H9 (cell line): ENCODE measurements at regions not wholly inside any gene's neighbourhood (a gene's known extent, or its start where the extent isn't known, plus 50 kb on each side); places are given as distances from the start of the nearest gene placed in this dataset.
A peak's percentile ranks its signal among the peaks of the same experiment; 100 is the strongest.

Source experiments
- DNase-seq: peaks from one replicate; pipeline ENCODE4 v3.0.0-alpha.2; 2017
- H2AFZ ChIP-seq: one replicate; pipeline ENCODE4 v1.6.1; 2013; ENCODE audit warnings: mild to moderate bottlenecking, low read length, control low read depth, moderate library complexity
- H2AK5ac ChIP-seq: 2 replicates; pipeline ENCODE4 v1.6.1; 2013; ENCODE audit warnings: low read length, control low read depth, mixed read lengths; ENCODE audit not compliant: insufficient read length
- H2BK120ac ChIP-seq: one replicate; pipeline ENCODE4 v1.6.1; 2013; ENCODE audit warnings: low read depth, mild to moderate bottlenecking, low read length, control low read depth, inconsistent platforms; ENCODE audit not compliant: poor library complexity, severe bottlenecking
- H2BK12ac ChIP-seq: 2 replicates; pipeline ENCODE4 v1.6.1; 2013; ENCODE audit warnings: low read length, control low read depth, mixed read lengths, low read depth; ENCODE audit not compliant: insufficient read length
- H2BK15ac ChIP-seq: 2 replicates; pipeline ENCODE4 v1.6.1; 2013; ENCODE audit warnings: low read depth, low read length, control low read depth
- H2BK20ac ChIP-seq: one replicate; pipeline ENCODE4 v1.6.1; 2013; ENCODE audit warnings: low read depth, mild to moderate bottlenecking, low read length, control low read depth, inconsistent platforms; ENCODE audit not compliant: poor library complexity, severe bottlenecking
- H2BK5ac ChIP-seq: 2 replicates; pipeline ENCODE4 v1.6.1; 2013; ENCODE audit warnings: low read length, control low read depth, mixed read lengths; ENCODE audit not compliant: insufficient read length
- H3K14ac ChIP-seq: 2 replicates; pipeline ENCODE4 v1.6.1; 2013; ENCODE audit warnings: low read length, control low read depth; ENCODE audit not compliant: insufficient read depth
- H3K18ac ChIP-seq: 2 replicates; pipeline ENCODE4 v1.6.1; 2013; ENCODE audit warnings: low read depth, mild to moderate bottlenecking, mixed read lengths, low read length, control low read depth; ENCODE audit not compliant: insufficient read length
- H3K23ac ChIP-seq: 2 replicates; pipeline ENCODE4 v1.6.1; 2013; ENCODE audit warnings: low read length, control low read depth, mixed read lengths, low read depth; ENCODE audit not compliant: insufficient read length
- H3K23me2 ChIP-seq: 2 replicates; pipeline ENCODE4 v1.6.1; 2013; ENCODE audit warnings: low read depth, mild to moderate bottlenecking, mixed read lengths, low read length, control low read depth; ENCODE audit not compliant: insufficient read length, poor library complexity, severe bottlenecking
- H3K27ac ChIP-seq: 2 replicates; pipeline ENCODE4 v1.5.1; 2013; ENCODE audit warnings: low read length, control low read depth, mixed read lengths, low read depth; ENCODE audit not compliant: insufficient read length
- H3K27me3 ChIP-seq: 2 replicates; pipeline ENCODE4 v1.6.1; 2013; ENCODE audit warnings: low read length, control low read depth, inconsistent platforms; ENCODE audit not compliant: insufficient read depth
- H3K4ac ChIP-seq: 2 replicates; pipeline ENCODE4 v1.6.1; 2013; ENCODE audit warnings: low read depth, mild to moderate bottlenecking, control low read depth, inconsistent platforms, low read length, moderate library complexity
- H3K4me1 ChIP-seq: 2 replicates; pipeline ENCODE4 v1.6.1; 2013; ENCODE audit warnings: low read length, control low read depth, inconsistent platforms; ENCODE audit not compliant: insufficient read depth
- H3K4me2 ChIP-seq: 2 replicates; pipeline ENCODE4 v1.6.1; 2013; ENCODE audit warnings: low read length, control low read depth, mixed read lengths; ENCODE audit not compliant: insufficient read length, insufficient read depth
- H3K56ac ChIP-seq: 2 replicates; pipeline ENCODE4 v1.6.1; 2013; ENCODE audit warnings: low read depth, mild to moderate bottlenecking, mixed read lengths, low read length, control low read depth; ENCODE audit not compliant: insufficient read length
- H3K79me1 ChIP-seq: 2 replicates; pipeline ENCODE4 v1.6.1; 2013; ENCODE audit warnings: low read depth, mild to moderate bottlenecking, moderate library complexity, low read length, control low read depth, inconsistent platforms; ENCODE audit not compliant: insufficient read depth, poor library complexity, severe bottlenecking
- H3K79me2 ChIP-seq: 2 replicates; pipeline ENCODE4 v1.6.1; 2013; ENCODE audit warnings: low read length, control low read depth, inconsistent platforms; ENCODE audit not compliant: insufficient read depth
- H3K9ac ChIP-seq: 2 replicates; pipeline ENCODE4 v1.6.1; 2013; ENCODE audit warnings: low read length, control low read depth, mixed read lengths; ENCODE audit not compliant: insufficient read length; ENCODE audit errors: extremely low read depth
- H3K9me3 ChIP-seq: one replicate; pipeline ENCODE4 v1.6.1; 2013; ENCODE audit warnings: low read depth, low read length, inconsistent platforms; ENCODE audit not compliant: control insufficient read depth
- H3T11ph ChIP-seq: one replicate; pipeline ENCODE4 v1.6.1; 2013; ENCODE audit warnings: mild to moderate bottlenecking, low read length, control low read depth, inconsistent platforms
- H4K20me1 ChIP-seq: one replicate; pipeline ENCODE4 v1.6.1; 2013; ENCODE audit not compliant: control insufficient read depth, insufficient read length, insufficient read depth
- H4K5ac ChIP-seq: 2 replicates; pipeline ENCODE4 v1.6.1; 2013; ENCODE audit warnings: low read depth, mild to moderate bottlenecking, mixed read lengths, low read length, control low read depth; ENCODE audit not compliant: insufficient read length
- H4K8ac ChIP-seq: replicated peaks from 2 replicates; pipeline ENCODE4 v1.6.1; 2013; ENCODE audit warnings: low read length, control low read depth, mixed read lengths, low read depth; ENCODE audit not compliant: insufficient read length
- H4K91ac ChIP-seq: 2 replicates; pipeline ENCODE4 v1.6.1; 2013; ENCODE audit warnings: low read depth, mild to moderate bottlenecking, moderate library complexity, mixed read lengths, low read length, control low read depth; ENCODE audit not compliant: insufficient read length
- H3K27ac Mint-ChIP-seq, 3 experiments: 2 replicates in 2 of 3; 3 replicates in 1 of 3; pipeline ENCODE4 v1.8.0; 2020 to 2021; ENCODE audit warnings: mixed read lengths in 3 of 3, mild to moderate bottlenecking in 1 of 3, moderate library complexity in 1 of 3
- H3K27me3 Mint-ChIP-seq: 2 replicates; pipeline ENCODE4 v1.8.0; 2021; ENCODE audit warnings: low read depth, mild to moderate bottlenecking, moderate library complexity, mixed read lengths
- H3K36me3 Mint-ChIP-seq, 3 experiments: 2 replicates in 2 of 3; 3 replicates in 1 of 3; pipeline ENCODE4 v1.8.0; 2020 to 2021; ENCODE audit warnings: low read depth in 3 of 3, mixed read lengths in 3 of 3; ENCODE audit not compliant: insufficient read depth in 1 of 3
- H3K4me1 Mint-ChIP-seq, 2 experiments: 2 replicates each; pipeline ENCODE4 v1.8.0; 2020; ENCODE audit warnings: mixed read lengths in 2 of 2
- H3K4me3 Mint-ChIP-seq, 2 experiments: 2 replicates in 1 of 2; 3 replicates in 1 of 2; pipeline ENCODE4 v1.8.0; 2020 to 2021; ENCODE audit warnings: mild to moderate bottlenecking in 2 of 2, mixed read lengths in 2 of 2, moderate library complexity in 1 of 2
- H3K9me3 Mint-ChIP-seq, 2 experiments: 2 replicates in 1 of 2; 3 replicates in 1 of 2; pipeline ENCODE4 v1.8.0; 2020; ENCODE audit warnings: mild to moderate bottlenecking in 2 of 2, mixed read lengths in 2 of 2, moderate library complexity in 1 of 2
- WGBS: extraction: QIAGEN DNeasy Blood & Tissue Kit; methylation state at CpG from one replicate; pipeline ENCODE4 v1.1.7; 2013; ENCODE audit warnings: missing lambda C conversion rate, low lambda C conversion rate, mixed read lengths; ENCODE audit not compliant: insufficient read length; ENCODE audit errors: extremely low coverage; 5-methylcytosine and 5-hydroxymethylcytosine counted together
- TF ChIP-seq, protein P1 (sequence below): fragments of 200-600 bp; sonication (generic); conservative IDR thresholded peaks from 3 replicates; pipeline ENCODE4 v1.8.0; 2021; ENCODE audit warnings: antibody characterized with exemption, mild to moderate bottlenecking

DNA sequence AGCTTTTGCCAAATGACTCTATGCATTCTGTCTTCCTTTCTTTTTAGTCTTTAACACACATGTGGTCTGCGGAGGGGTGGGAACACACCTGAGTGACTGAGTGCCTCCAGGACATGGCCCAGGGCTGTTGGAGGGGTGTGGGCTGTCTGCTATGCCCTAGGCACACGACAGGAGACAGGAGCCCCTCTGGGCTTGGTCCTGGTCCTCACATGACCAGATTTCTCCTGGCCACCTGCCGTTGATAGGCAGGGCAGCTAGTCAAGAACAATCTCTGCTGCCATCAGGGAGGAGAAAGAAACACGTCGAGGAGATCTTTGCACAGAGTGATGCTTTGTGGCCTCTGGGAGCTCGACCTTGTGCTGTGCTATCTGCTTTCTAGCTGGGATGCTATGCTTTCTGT lies 176.6 kb downstream of the KLF13 start:
- Mint-ChIP-seq H3K4me3 (no peak overlapping the region), H3K9me3 (peaks cover 3 to 4% of the 10 kb centered on the region in 2 experiments), H3K4me1 (peaks cover 2 to 7% of the 10 kb centered on the region in 2 experiments; a peak in 2 of 4 replicates), H3K27ac (peak overlapping the region in 1 of 3 experiments; percentile 80; a peak in 1 of 7 replicates), H3K27me3 (no peaks in the 10 kb centered on the region), H3K36me3 (no peaks in the 10 kb centered on the region)
- Histone ChIP-seq H4K5ac (no peak overlapping the region), H4K20me1 (no peaks in the 10 kb centered on the region), H2BK20ac (no peak overlapping the region), H3K56ac (no peak overlapping the region), H3K4me1 (no peaks in the 10 kb centered on the region), H2AFZ (no peak overlapping the region), H3K23ac (no peak overlapping the region), H2BK5ac (no peak overlapping the region), H3K23me2 (no peaks in the 10 kb centered on the region), H3K79me2 (no peaks in the 10 kb centered on the region; the same call in 1 of the 2 replicates), H3K4me2 (no peak overlapping the region), H3K79me1 (no peaks in the 10 kb centered on the region), H3K18ac (no peak overlapping the region), H4K8ac (no peak overlapping the region), H3K4ac (no peak overlapping the region), H4K91ac (no peak overlapping the region), H3T11ph (no peak overlapping the region), H3K14ac (no peak overlapping the region), H3K27me3 (no peaks in the 10 kb centered on the region), H2BK120ac (no peak overlapping the region), H2BK15ac (no peak overlapping the region), H2AK5ac (no peak overlapping the region), H3K9me3 (no peaks in the 10 kb centered on the region), H3K9ac (no peak overlapping the region), H2BK12ac (no peak overlapping the region), H3K27ac (no peak overlapping the region)
- TF ChIP-seq, protein P1, sequence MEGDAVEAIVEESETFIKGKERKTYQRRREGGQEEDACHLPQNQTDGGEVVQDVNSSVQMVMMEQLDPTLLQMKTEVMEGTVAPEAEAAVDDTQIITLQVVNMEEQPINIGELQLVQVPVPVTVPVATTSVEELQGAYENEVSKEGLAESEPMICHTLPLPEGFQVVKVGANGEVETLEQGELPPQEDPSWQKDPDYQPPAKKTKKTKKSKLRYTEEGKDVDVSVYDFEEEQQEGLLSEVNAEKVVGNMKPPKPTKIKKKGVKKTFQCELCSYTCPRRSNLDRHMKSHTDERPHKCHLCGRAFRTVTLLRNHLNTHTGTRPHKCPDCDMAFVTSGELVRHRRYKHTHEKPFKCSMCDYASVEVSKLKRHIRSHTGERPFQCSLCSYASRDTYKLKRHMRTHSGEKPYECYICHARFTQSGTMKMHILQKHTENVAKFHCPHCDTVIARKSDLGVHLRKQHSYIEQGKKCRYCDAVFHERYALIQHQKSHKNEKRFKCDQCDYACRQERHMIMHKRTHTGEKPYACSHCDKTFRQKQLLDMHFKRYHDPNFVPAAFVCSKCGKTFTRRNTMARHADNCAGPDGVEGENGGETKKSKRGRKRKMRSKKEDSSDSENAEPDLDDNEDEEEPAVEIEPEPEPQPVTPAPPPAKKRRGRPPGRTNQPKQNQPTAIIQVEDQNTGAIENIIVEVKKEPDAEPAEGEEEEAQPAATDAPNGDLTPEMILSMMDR, result no peak
- no CpG with 5 or more reads among the region's 6 CpGs for WGBS
- DNase-seq, result peak; percentile 8
